ENCODE measurements at regions not wholly inside any gene's neighbourhood (a gene's known extent, or its start where the extent isn't known, plus 50 kb on each side); places are given as distances from the start of the nearest gene placed in this dataset.

DNA sequence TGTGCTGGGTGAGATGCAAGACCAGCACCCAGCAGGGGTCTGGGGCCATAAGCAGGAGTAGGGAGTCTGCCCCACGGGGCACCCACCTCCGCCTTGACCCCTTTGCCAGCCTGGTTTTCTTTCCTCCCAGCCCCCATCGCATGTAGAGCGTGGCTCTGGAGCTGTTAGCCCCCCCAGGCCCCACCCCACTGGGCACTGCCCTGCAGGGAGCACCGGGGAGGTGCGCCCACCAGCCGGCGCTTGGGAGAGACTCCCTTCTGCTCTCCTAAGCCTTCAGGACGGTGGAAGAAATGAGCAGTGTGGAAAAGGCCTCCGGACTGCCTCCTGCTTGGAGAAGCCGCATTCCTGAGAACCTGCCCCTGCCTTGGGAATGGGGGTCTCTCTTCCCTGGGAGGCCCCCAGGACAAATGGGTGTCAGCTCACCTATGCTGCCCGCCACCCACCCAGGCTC, 186.2 kb downstream of the IRF8 start:
- H3K4me3 ChIP-seq (ENCODE audit: low read depth, low read length) = no peak overlapping the region
- no peak for DNase-seq
- no peaks in the 10 kb centered on the region for H3K9me3 ChIP-seq (ENCODE audit: severe bottlenecking)
- no peaks in the 10 kb centered on the region for H3K36me3 ChIP-seq
- TF ChIP-seq, protein P1, sequence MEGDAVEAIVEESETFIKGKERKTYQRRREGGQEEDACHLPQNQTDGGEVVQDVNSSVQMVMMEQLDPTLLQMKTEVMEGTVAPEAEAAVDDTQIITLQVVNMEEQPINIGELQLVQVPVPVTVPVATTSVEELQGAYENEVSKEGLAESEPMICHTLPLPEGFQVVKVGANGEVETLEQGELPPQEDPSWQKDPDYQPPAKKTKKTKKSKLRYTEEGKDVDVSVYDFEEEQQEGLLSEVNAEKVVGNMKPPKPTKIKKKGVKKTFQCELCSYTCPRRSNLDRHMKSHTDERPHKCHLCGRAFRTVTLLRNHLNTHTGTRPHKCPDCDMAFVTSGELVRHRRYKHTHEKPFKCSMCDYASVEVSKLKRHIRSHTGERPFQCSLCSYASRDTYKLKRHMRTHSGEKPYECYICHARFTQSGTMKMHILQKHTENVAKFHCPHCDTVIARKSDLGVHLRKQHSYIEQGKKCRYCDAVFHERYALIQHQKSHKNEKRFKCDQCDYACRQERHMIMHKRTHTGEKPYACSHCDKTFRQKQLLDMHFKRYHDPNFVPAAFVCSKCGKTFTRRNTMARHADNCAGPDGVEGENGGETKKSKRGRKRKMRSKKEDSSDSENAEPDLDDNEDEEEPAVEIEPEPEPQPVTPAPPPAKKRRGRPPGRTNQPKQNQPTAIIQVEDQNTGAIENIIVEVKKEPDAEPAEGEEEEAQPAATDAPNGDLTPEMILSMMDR (IDR thresholded peaks at IDR 0.05; ENCODE audit: low read depth, low read length) = no peak
- H3K27me3 ChIP-seq (ENCODE audit: insufficient read depth, low read depth, severe bottlenecking) = no peaks in the 10 kb centered on the region
- no peak overlapping the region for H3K27ac ChIP-seq

GRCh38 chr16:86085795-86086194, 186.8 kb downstream of the IRF8 start:
- Histone ChIP-seq H3K9me3 (ENCODE audit: severe bottlenecking) (no peaks in the 10 kb centered on the region), H3K27ac (no peak overlapping the region), H3K27me3 (ENCODE audit: insufficient read depth, low read depth, severe bottlenecking) (no peaks in the 10 kb centered on the region), H3K36me3 (no peaks in the 10 kb centered on the region), H3K4me3 (ENCODE audit: low read depth, low read length) (no peak overlapping the region)
- TF ChIP-seq, protein P1 (IDR thresholded peaks at IDR 0.05; ENCODE audit: low read depth, low read length) = no peak
- DNase-seq = no peak

GRCh38 chr16:86086471-86086870, 187.5 kb downstream of the IRF8 start:
- Histone ChIP-seq H3K9me3 (ENCODE audit: severe bottlenecking) (no peaks in the 10 kb centered on the region), H3K27ac (no peak overlapping the region), H3K27me3 (ENCODE audit: insufficient read depth, low read depth, severe bottlenecking) (no peaks in the 10 kb centered on the region), H3K4me3 (ENCODE audit: low read depth, low read length) (no peak overlapping the region), H3K36me3 (no peaks in the 10 kb centered on the region)
- TF ChIP-seq, protein P1 (IDR thresholded peaks at IDR 0.05; ENCODE audit: low read depth, low read length) = no peak
- DNase-seq = no peak

GRCh38 chr16:86087011-86087895, 188.3 kb downstream of the IRF8 start:
- Histone ChIP-seq H3K27me3 (ENCODE audit: insufficient read depth, low read depth, severe bottlenecking) (no peaks in the 10 kb centered on the region), H3K4me3 (ENCODE audit: low read depth, low read length) (no peak overlapping the region), H3K36me3 (no peaks in the 10 kb centered on the region), H3K27ac (no peak overlapping the region), H3K9me3 (ENCODE audit: severe bottlenecking) (no peaks in the 10 kb centered on the region)
- TF ChIP-seq, protein P1 (IDR thresholded peaks at IDR 0.05; ENCODE audit: low read depth, low read length) = no peak
- DNase-seq = no peak

DNA sequence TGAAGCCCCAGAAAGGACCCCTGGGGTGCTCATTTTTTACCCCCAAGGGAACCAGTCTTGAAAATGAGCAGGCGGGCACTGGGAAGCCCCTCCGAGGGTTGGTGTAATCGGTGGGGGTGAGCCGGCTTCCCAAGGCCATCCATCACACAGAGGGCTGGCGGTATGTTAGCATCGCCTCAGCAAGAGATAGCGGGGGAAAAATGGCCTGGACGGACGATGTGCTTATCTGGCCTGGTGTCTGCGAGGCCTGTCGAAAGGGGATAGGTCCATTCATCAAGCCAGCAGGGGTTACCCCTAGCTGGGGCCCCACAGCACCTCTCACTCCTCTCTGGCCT, 188.9 kb downstream of the IRF8 start:
- H3K9me3 ChIP-seq (ENCODE audit: severe bottlenecking) = no peaks in the 10 kb centered on the region
- no peak for DNase-seq
- H3K27me3 ChIP-seq (ENCODE audit: insufficient read depth, low read depth, severe bottlenecking) = no peaks in the 10 kb centered on the region
- no peaks in the 10 kb centered on the region for H3K36me3 ChIP-seq
- TF ChIP-seq, protein P1 (IDR thresholded peaks at IDR 0.05; ENCODE audit: low read depth, low read length) = no peak
- no peak overlapping the region for H3K4me3 ChIP-seq (ENCODE audit: low read depth, low read length)
- H3K27ac ChIP-seq = no peak overlapping the region

GRCh38 chr16:86088287-86088686, 189.3 kb downstream of the IRF8 start:
- Histone ChIP-seq H3K27ac (no peak overlapping the region), H3K9me3 (ENCODE audit: severe bottlenecking) (no peaks in the 10 kb centered on the region), H3K4me3 (ENCODE audit: low read depth, low read length) (no peak overlapping the region), H3K27me3 (ENCODE audit: insufficient read depth, low read depth, severe bottlenecking) (no peaks in the 10 kb centered on the region), H3K36me3 (no peaks in the 10 kb centered on the region)
- no peak for DNase-seq
- TF ChIP-seq, protein P1 (IDR thresholded peaks at IDR 0.05; ENCODE audit: low read depth, low read length) = no peak
